Testis (tissue), 2 donors: ENCODE measurements at regions not wholly inside any gene's neighbourhood (a gene's known extent, or its start where the extent isn't known, plus 50 kb on each side); places are given as distances from the start of the nearest gene placed in this dataset.

Experiments
- POLR2A ChIP-seq: fragments of 450-650 bp; IDR thresholded peaks from one replicate; pipeline ENCODE4 v1.6.1; 2017; ENCODE audit warnings: antibody characterized with exemption, mild to moderate bottlenecking, moderate library complexity
- TF ChIP-seq, protein P1 (sequence below), 3 experiments: fragments of 450-650 bp in 2 of 3; fragments of 200-600 bp in 1 of 3; sonication (generic) in 1 of 3; IDR thresholded peaks; one replicate each; pipeline ENCODE4 v1.5.1; 2016 to 2019; ENCODE audit warnings: antibody characterized with exemption in 3 of 3, mild to moderate bottlenecking in 2 of 3, moderate library complexity in 1 of 3

DNA sequence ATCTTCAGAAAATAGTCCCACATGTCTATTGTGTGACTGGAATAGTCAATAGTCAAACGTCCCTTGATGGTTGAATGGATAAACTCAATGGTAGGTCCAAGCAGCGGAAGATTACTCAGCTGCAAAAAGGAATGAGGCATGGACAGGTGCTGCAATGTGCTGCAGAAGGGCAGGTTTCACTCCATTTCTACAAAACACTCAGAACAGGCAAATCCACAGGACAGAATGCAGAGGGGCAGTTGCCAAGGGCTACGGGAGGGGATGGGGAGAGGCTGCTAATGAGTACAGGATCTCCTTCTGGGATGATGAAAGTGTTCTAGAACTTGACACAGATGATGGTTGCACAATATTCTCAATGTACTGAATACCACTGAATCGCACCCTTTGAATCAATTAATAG, 151.0 kb downstream of the RBFOX3 start:
- TF ChIP-seq, protein P1, sequence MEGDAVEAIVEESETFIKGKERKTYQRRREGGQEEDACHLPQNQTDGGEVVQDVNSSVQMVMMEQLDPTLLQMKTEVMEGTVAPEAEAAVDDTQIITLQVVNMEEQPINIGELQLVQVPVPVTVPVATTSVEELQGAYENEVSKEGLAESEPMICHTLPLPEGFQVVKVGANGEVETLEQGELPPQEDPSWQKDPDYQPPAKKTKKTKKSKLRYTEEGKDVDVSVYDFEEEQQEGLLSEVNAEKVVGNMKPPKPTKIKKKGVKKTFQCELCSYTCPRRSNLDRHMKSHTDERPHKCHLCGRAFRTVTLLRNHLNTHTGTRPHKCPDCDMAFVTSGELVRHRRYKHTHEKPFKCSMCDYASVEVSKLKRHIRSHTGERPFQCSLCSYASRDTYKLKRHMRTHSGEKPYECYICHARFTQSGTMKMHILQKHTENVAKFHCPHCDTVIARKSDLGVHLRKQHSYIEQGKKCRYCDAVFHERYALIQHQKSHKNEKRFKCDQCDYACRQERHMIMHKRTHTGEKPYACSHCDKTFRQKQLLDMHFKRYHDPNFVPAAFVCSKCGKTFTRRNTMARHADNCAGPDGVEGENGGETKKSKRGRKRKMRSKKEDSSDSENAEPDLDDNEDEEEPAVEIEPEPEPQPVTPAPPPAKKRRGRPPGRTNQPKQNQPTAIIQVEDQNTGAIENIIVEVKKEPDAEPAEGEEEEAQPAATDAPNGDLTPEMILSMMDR (IDR thresholded peaks at IDR 0.05) = no peak
- no peak for TF ChIP-seq POLR2A
